GM19438 (cell line): ENCODE measurements at regions not wholly inside any gene's neighbourhood (a gene's known extent, or its start where the extent isn't known, plus 50 kb on each side); places are given as distances from the start of the nearest gene placed in this dataset.

Experiments
- ATAC-seq: cut with Tn5 transposase; IDR thresholded peaks from one replicate; pipeline ENCODE4 v1.9.1; 2021; ENCODE audit warnings: low read depth; ENCODE audit not compliant: unreplicated experiment

DNA sequence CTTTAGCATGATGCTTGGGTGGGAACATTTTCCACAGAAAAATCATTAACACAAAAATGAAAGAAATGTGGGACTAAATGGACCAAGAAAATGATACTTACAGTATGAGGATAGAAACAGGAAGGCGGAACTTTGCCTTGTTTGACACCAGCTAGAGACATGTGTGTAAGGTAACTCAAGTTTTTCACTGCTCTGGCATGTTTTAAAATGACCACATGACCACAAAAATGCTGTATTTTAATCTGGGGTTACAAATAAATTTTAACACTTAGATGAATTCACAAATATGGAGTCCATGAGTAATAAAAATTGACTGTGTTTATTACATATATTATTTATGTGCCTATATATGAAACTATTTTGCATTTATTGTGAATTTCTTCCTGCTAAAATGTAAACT is 100.9 kb upstream of the PHYHIPL start:
- ATAC-seq, result no peak

DNA sequence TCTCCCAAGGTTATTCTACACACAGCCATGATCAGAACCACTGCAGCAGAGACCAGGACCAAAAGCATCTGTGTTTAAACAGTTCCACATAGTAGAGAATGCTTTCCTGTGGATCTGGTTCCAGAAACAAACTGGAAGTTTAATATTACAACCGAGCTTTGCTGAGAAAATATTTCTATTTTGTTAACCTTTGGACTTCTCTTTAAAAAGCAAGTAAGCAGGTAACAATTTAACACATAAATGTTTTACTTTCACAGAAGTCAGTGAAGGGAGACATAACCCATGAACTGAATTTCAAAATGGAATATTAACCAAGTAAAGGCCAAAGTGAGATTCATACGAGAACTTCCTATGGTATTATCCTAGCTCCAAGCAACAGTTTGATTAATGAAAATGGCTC is 98.6 kb upstream of the PHYHIPL start:
- ATAC-seq, result no peak

DNA sequence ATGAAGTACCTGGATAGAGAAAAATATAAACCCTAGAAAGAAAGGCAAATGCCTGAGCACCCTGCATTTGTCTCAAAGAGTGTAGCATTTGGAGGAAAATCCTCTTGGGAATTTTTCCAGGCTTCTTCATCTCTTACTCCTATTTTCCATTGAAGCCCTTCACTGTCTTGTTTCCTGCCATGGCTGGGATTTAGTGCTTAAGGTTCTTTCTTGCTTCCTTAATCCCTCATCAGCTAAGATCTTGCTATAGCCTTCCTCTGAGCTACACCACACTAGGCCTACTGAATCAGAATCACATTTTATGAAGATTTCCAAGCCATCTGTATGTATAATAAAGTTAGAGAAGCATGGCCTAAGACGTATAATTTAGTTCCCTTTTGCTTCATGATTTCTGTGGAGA is 97.5 kb upstream of the PHYHIPL start:
- ATAC-seq, result no peak

DNA sequence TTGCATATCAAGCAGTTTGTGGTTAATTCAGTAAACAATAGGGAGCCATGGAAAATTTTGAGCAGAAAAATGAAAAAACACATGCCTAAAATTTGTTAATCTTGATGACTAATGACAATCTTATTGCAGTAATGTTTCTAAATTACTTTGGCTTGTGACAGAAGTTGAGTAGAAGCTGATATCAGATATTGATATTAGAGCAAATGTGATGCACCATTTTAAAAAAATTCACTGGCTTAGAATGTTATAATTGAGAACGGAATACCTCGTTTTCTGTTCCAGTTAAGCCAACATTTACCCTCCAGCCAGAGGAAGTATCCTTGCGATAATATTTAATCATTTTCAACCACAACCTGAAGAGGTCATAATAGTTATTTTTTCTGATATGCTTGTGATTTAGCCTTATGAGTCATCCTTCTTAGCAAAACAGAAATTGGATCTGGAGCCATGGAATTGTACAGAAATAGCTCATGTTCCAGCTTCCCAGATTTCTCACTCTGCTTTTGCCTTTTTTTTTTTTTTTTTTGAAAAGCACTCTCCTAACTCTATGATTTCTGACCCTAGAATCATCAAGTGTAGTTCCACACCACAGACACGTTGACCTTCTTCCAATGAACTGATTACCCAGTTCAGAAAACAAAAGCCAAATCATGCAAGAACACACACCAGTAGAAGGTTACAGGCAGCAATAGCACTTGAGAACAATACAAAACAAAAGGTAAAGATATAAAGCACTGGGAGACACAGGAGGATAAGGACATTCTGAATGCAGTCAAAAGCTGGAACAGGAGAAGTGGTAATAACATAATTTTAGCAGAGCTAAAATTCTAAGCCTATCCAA is 96.8 kb upstream of the PHYHIPL start:
- ATAC-seq, result no peak

DNA sequence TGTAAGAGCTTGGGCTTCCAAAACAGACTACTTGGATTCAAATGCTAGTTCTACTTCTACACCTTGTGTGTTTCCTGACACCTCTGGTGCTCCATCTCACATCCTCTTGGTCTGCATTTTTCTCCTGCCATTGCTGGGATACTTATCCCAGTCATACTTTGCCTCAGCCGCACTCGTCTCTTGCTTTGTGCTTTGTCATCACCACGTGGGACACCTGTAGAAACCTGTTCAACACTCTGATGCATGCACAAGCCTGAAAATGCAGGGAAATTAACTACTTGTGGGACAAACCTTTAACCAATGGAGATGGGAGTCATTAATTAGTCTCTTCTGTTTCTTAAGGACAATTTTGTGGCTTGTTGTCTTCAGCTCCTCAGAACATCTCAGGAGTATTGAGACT is 94.2 kb upstream of the PHYHIPL start:
- ATAC-seq, result no peak

DNA sequence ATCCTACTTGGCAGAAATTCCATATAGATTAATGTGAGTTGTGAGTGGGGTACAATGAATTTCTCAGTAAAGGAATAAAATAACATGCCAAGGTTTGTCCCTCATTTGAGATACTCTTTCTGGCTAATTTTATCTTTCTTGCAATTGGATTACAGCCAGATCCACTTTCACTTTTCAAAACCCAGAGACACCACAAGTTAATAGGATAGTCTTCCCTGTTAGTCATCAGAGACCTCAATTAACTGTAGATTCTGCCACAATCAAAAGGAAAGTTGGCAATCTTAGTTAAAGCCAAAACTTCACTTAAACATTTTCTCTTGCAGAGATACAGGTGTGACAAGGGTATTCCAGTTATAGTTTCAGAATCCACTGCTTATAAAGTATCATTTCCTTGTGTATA is 91.4 kb upstream of the PHYHIPL start:
- ATAC-seq, result no peak

DNA sequence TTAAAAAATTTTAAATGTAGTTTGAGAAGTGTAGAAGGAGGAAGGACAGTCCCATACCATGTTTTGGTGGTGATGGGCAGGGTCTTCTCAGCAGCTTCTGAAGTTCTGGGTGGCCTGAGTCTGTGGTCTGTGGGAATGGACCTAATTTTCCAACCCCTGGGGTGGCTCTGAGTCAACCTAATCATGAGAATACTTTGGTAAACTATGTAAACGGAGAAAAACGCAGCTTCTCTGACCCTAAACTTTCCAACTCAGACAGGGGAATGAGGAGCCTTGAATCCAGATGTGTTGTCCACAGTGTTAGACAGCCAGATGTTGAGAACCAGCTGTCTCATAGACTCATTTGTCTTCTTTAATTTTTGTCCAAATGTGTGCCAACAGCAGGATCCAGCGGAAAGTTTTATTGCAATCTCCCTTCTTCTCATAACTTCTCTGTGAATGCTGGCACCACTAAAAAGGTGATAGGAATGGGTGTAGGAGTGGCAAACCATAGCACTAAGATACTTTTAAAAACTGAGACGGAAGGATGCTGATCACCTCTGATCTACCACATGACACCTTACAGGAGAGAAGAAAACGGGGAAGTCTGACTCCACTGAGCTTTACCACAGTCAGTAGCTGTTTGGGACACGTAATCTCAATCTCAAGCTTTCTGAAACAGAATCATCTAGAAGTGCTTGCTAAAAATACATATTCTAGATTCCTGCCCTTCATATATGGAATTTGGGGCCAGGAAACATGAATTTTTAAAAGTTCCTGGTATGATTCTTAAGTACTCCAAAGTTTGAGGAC is 90.5 kb upstream of the PHYHIPL start:
- no peak for ATAC-seq

DNA sequence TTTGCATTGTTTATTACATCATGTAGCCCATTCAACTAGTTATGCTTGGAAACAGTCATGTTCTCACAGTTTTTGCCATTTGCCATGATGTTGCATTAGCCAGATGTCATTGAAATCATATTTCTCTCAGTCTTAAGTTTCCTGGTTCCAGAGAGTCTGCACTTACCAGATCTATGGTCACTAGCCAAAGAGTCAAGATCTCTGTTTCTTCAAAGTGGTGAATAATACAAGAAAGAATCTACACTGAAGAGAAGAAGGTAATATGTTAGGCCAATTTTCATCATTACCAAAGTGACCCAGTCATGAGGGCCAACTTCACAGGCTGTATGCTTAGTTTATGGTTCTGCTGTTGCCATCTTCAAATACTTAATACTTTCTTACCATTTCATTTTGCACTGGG is 89.0 kb upstream of the PHYHIPL start:
- no peak for ATAC-seq

DNA sequence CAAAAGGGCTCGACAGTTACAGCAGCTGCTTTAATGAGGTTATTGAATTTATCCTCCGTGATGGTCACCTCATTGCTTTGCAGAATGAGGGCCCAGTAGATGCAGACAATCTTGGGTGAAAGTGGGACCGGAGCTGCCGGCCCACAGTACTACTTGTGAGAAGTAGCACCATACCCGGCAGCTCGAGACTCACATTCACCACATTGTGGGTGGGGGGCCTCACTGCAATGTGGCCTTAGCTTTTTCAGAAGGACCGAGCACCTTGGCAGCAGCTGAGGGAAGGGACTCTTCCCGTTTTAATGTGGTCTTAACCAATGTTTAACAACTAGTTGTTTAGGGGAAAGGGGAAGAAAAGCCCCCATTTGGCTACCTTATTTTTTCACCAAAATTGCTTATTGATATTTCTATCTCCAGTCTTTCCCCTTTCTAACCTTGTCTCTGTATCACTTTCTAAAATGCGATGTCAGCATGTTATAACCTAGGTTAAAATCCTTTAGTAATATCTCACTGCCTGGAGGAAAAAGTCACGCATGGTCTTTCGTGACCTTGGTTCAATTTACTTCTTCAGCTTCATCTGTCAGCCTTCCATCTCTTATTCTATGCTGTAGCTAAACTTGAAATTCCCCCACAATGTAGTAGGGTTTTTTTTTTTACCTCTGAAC is 87.4 kb upstream of the PHYHIPL start:
- no peak for ATAC-seq

DNA sequence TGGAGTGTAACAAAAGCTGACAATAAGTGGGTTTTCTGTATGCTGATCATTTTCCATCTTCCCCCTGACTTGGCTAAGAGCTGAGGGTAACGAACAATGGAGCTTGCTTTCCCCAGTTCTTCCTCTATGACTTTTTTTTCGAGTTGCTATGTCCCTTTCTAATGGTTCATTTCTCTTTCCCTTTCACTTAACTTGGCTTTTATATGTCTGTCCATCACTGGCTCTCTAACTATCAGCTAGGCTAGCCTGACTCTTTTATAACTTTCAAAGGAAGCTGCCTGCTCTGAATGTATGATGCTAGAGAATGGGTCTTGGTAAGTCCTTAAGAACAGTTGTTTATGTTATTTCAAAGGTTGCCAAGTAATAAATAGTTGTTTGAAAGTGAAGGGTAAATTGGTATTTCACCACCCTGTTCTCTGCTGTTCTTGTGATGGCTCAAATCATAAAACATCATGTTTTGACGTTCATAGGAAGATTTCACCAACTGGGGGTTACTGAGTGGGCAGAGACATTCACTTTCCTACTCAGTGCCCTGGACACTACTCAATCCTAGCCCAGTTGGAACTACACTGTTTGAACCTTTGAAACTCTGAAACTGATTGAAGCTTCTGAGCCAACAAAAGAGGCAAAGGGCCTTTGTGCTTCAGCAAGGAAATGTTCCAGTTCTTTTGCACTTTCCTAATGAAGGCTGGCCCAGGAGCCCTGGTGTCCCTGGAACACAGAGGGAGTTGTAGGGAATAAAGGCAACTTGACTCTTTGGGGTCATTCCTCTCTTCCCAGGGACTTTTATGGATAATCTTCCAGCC is 85.4 kb upstream of the PHYHIPL start:
- ATAC-seq, result no peak

DNA sequence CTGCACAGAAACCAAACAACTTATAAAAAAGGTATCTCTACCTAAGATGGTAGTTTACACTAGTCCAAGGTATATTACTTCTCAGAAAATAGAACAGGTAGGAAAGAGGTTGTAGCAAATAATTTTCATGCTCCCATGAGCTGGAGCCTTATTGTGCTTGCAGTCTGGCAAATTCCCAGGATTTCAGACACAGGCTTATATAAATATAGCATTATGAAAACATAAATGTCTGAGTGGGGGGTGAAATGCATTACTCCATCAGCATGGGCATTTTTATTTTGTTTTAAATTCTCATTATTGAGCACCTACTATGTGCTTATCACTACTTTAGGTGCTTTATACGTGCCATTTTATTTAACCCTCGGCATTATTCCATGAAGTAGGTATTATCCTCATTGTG is 83.0 kb upstream of the PHYHIPL start:
- no peak for ATAC-seq

DNA sequence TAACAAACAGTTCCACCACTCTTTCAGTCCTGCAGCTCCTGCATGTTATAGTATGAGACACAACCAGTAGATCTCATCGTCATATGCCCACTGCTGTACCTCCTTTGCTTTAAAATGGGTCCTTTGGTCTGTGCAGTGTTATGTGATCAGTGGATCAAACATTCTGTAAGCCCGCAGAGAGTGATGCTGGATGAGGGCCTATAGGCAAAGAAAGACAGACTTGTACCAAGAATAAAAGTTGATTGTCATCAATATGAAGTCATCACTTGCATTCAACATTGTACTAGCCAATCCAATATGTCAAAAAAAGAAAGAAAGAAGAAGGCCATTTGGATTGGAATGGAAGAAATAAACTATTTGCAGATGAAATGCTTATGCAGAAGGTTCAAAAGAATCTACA is 79.8 kb upstream of the PHYHIPL start:
- no peak for ATAC-seq

DNA sequence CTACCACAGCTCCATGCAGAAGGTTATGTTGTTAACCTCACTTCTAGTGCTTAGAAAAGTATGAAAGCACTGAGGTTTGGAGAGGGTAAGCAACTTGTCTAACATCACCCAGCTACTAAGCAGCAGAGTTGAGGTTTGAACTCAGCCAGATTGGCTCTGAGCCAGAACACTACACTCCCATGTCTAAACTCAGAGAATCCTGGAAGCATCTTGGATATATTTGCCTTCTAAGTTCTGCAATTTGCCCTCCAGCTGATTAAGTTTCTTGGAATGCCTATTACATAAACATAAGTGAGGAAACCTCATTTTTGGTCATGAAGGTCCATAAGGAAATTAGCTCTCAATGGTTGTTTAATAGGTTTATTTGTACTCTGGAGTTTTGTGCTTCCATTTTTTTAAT is 78.1 kb upstream of the PHYHIPL start:
- no peak for ATAC-seq

DNA sequence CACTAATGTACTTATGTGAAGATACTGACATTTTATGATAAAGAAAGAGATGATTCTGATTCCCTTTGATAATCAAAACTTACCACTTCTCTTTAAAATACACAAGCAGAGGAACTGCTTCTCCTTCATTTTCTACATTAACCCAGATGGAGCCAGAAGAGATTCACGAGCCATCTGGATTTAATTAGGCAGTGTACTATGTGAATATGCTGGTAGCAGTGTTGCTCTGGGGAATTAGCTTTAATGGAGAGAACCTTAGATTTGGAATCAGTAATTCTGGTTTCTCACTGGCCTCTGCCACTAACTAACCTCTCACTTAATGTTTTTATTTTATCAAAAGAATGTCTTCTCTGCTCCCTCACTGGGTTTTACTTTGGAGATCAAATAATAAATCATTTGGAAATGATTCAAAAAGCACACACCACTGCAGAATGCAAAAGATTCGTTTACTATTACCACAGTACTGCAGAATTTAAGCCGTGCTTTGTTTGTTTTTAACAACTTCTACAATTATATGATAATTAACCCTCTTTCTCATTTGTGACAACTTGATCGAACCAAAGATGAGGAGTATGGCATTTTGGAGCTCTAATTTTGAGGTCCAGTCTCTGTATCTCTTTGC is 77.5 kb upstream of the PHYHIPL start:
- ATAC-seq, result no peak

DNA sequence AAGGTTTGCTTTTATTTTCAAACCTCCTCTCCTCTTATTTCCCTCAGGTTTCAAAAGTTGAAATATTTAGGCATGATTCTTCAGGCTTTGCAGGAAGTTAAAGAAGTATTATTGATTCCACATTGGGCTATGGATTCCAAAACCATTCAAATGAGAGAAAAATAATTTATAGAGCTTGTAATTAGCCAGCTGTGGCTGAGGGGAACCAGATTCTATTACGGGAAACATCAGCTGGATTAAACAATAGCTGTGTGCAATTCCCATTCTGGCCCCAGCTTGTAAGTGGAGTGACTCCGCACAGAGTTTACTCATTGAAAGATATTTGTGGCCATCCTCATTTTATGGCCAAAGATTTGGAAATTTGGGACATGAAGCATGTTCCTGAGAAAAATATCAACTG is 77.0 kb upstream of the PHYHIPL start:
- ATAC-seq, result no peak

DNA sequence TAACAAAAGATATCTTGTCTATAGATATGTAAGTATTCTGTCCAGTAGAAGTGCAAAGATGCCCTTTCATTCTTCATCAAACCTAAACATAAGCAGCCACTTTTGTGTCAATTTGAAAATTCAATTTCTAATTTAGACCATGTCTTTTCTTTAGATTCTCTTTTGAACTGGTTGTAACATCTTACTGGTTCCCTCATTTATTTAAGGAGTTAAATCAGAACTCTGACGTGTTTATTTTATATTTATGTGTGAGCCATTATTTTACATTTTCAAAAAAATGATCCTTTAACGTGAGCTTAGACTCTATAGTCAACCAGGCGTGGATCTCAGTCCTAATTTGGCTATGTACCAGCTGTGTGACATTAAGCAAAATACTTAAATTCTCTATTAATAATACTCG is 74.0 kb upstream of the PHYHIPL start:
- ATAC-seq, result no peak

DNA sequence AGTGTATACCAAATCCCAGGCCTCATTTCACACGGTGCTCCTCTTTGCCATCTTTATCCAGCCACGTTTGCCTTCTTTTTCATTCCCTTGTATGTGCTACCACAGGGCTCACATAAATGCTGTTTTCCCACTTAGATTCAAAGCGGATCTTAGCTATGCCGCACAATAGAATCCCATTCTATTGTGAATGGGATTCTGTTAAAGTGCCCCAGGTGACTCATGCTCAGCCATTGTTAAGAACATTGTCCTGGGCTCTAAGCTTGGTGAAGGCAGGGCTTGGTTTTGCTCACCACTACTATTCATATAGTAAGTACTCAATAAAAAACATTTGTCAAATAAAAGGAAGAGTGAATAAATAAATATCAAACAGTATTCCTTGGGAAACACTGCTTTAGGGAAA is 72.3 kb upstream of the PHYHIPL start:
- ATAC-seq, result no peak

DNA sequence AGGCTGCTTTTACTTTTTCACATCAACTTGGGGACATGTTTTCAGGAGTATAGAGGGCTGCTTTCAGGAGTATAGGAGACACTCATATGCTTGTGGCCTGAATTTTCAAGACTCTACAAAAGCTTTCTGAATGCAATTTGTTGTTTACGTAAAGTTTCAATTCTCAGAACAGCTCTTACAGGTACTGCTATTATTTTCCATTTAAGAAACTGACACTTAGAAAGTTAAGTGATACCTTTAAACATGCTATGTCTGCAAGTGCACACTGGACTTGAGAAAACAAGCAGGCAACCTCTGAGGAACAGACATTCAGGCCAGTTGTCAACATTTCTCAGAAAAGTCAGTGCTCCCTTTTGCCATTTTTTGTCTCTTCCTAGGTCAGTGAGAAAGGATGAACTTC is 70.0 kb upstream of the PHYHIPL start:
- ATAC-seq, result no peak

DNA sequence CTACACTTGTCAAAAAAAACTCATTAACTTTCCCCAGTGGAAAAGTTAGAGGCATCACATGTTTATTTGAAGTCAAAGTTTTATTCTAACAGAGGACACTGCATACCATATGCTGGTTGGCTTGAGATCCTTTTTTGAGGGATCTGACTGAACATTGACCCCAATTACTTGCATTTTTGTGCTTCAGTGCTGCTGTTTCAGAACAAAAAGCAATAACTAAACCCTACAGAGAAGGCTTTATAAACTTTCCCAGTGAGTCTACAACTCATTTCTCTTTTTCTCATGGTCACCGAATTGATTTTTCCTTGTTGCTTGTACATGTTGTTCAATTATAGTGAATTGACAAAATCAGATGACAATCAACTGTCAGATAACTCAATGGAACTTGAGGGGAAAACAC is 69.3 kb upstream of the PHYHIPL start:
- no peak for ATAC-seq

DNA sequence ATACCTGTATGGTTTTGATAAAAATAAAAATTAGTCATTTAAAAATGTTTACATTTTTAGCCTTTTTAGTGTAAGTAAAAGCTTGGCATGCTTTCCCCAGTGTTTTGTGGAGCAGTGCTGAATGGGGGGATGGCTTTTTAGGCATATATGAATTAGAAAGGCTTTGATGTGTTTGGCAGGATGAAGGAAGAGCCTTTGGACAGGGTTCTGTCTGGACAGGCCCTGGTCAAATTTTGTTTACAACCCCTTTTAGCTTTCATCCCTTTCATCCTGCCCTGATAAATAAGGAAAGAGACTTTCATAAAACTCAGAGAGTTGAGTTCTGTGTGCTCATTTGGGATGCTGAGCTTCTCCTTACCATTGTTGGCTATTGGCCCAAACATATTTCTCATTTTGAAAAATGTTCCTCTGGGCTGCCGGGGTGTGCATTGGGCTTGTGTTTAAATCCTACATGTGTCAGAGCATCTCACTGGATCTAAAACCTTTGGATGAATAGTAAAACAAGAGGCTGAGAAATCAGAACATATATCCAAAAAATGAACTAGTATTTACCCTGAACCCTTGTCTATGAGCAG is 68.1 kb upstream of the PHYHIPL start:
- ATAC-seq, result no peak
